ENCODE measurements at regions not wholly inside any gene's neighbourhood (a gene's known extent, or its start where the extent isn't known, plus 50 kb on each side); places are given as distances from the start of the nearest gene placed in this dataset.

DNA sequence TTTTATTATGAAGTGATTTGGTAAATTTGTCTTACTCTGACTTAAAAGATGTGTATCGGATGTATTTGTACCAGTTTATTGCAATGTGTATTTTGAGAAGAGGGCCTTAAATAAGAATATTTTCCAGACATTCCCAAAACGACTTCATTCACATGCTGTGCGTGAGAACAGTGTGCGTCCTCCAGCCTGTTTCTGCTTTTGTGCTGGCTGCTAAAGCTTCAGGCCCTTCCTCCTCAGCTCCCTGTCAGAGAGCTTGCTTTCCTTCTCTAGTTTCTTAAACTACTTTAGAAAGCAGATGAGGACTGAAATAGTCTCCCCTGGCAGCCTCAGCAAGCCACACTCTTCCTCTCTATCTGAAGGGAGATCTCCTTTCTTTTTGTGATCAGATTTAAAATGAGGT is 157.8 kb downstream of the SAMD5 start:
- TF ChIP-seq, protein P1, sequence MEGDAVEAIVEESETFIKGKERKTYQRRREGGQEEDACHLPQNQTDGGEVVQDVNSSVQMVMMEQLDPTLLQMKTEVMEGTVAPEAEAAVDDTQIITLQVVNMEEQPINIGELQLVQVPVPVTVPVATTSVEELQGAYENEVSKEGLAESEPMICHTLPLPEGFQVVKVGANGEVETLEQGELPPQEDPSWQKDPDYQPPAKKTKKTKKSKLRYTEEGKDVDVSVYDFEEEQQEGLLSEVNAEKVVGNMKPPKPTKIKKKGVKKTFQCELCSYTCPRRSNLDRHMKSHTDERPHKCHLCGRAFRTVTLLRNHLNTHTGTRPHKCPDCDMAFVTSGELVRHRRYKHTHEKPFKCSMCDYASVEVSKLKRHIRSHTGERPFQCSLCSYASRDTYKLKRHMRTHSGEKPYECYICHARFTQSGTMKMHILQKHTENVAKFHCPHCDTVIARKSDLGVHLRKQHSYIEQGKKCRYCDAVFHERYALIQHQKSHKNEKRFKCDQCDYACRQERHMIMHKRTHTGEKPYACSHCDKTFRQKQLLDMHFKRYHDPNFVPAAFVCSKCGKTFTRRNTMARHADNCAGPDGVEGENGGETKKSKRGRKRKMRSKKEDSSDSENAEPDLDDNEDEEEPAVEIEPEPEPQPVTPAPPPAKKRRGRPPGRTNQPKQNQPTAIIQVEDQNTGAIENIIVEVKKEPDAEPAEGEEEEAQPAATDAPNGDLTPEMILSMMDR (IDR thresholded peaks at IDR 0.05): no peak
- TF ChIP-seq ZFX (IDR thresholded peaks at IDR 0.05; ENCODE audit: borderline replicate concordance): no peak
- H3K27ac ChIP-seq: no peak overlapping the region

DNA sequence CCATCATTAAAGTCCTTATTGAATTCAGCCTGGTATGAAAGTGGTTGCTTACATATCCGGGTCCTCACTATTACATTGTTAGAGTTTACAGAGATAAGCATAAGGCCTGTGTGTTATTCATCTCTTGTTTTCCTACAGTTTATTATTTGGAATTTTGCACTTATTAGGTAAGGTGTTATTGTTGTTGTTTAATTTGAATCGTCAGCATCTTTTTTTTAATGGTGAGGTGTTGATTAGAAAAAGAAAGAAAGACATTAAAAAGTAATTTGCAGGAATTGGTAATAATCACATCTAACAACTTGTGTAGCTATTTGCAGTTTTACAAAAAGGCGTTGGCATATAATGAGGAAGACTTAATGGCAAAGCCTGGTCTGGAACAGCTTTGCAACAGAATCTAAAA is 158.6 kb downstream of the SAMD5 start:
- H3K27ac ChIP-seq: no peak overlapping the region

DNA sequence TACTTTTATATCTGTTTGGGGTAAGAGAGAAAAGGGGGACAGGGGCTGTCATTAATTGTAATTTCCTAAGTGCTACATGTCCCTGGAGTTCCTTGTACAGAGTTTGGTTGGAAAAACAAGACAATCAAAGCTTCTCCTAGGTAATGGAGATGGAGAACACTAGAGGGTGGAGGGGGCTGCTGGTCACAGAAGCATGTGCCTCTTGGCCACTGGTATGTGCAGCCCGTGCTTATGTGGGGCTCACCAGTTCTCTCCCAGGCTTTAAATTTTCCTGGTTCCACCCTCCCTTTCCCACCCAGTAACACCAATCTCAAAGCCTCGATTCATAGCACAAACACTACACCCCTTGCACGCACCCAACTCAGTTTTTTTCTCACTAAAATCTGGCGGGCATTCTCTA is 165.6 kb downstream of the SAMD5 start:
- no peak for TF ChIP-seq ZFX (IDR thresholded peaks at IDR 0.05; ENCODE audit: borderline replicate concordance)
- TF ChIP-seq, protein P1 (IDR thresholded peaks at IDR 0.05): no peak
- no peak overlapping the region for H3K27ac ChIP-seq

More for the DNA sequence above, 158.6 kb downstream of the SAMD5 start:
- no peak for TF ChIP-seq ZFX (IDR thresholded peaks at IDR 0.05; ENCODE audit: borderline replicate concordance)
- TF ChIP-seq, protein P1 (IDR thresholded peaks at IDR 0.05): no peak

DNA sequence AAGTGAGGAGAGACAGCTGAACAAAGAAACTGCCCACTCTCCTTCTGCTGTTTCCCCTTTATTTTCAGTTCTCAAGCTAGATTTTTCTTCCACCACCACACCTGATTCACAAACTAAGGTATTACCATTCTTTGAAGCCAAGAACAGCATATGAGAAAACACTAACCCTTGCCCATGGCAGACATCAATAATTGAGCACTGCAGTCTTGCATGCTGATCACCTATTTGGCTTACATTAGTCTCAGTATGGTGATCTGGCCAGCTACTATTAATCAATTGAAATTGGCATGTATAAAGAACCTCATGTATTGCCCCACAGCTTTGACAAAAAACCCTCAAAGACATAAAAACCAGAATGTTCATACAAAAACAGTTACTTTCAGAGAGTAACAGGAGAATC is 166.3 kb downstream of the SAMD5 start:
- H3K27ac ChIP-seq: no peak overlapping the region
- TF ChIP-seq ZFX (IDR thresholded peaks at IDR 0.05; ENCODE audit: borderline replicate concordance): no peak
- TF ChIP-seq, protein P1 (IDR thresholded peaks at IDR 0.05): no peak

DNA sequence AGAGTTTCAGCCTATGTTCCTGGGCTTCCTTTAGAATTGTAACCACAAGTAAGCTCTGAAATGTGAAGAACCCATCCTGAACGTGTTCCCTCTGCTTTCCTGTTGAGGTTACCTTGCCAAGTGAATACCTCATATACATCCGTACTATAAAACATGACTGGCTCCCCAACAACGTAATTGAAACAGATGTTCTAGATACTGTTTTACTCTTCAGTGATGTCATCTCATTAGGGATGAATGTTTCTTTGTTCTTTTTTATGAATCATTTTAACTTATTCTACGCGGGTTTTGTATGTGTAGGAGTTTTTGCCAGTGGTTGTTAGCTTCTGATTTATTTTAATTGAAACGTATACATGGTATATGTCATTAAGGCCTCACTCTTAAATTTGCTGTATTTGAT is 166.8 kb downstream of the SAMD5 start:
- H3K27ac ChIP-seq: no peak overlapping the region
- TF ChIP-seq, protein P1 (IDR thresholded peaks at IDR 0.05): no peak
- no peak for TF ChIP-seq ZFX (IDR thresholded peaks at IDR 0.05; ENCODE audit: borderline replicate concordance)

DNA sequence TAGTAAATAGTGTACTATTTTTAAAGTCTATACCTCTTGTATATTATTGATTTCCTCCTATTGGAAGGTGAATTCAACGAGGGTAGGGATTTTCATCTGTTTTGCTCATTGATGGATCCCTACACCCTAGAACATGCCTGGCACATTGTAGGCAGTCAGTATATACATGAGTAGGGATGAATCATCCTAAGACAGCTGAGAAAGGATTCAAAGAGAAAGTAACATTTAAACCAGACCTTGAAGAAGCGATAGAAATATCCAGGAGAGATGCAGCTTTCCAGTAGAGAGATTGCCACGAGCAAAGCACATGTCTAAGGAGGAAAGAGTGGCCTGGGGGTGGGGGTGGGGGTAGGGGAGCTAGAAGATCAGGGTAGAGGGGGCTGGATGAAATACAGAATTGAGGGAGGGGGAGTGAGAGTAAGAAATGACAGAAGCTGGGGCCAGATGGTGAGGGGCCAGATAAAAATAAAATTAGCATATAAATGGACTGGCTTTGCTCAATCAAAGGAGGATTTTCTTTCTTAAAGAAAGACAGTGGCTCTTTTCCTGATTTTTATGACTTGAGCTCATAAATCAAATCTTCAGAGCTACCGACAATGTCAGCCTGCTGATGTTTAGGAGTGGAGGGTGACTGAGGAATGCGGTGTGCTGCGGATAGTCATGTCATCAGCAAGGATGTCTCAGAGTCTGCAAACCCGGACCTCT is 168.2 kb downstream of the SAMD5 start:
- no peak for TF ChIP-seq ZFX (IDR thresholded peaks at IDR 0.05; ENCODE audit: borderline replicate concordance)
- TF ChIP-seq, protein P1 (IDR thresholded peaks at IDR 0.05): no peak
- no peak overlapping the region for H3K27ac ChIP-seq

DNA sequence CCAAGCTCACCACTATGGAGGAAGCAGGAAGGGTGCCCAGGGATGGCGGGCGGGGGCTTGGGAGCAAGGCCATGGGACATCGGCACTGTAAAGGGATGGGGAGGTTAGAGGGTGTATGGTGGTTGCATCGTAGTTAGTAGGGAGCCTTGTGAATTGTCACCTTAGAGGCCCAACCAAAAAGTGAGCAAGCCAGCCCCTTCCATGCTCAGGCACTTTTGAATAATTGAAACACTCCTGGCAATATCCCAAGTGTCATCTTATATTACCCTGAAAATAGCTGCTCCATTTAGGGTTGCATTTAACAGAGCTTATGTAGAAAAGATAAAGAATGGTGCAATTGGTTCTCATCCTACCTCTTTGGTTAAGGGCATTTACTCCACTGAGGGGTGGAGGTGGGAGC is 169.2 kb downstream of the SAMD5 start:
- H3K27ac ChIP-seq: no peak overlapping the region
- TF ChIP-seq, protein P1 (IDR thresholded peaks at IDR 0.05): no peak
- no peak for TF ChIP-seq ZFX (IDR thresholded peaks at IDR 0.05; ENCODE audit: borderline replicate concordance)
